Ovary (tissue), 3 donors: ENCODE measurements at regions not wholly inside any gene's neighbourhood (a gene's known extent, or its start where the extent isn't known, plus 50 kb on each side); places are given as distances from the start of the nearest gene placed in this dataset.

Experiments
- CTCF ChIP-seq, 3 donors: fragments of 450-650 bp in 2 of 3; fragments of 200-600 bp in 1 of 3; IDR thresholded peaks; one replicate each; pipeline versions ENCODE4 v1.5.1 to v1.8.0; 2016 to 2022; ENCODE audit warnings: antibody characterized with exemption in 3 of 3, mild to moderate bottlenecking in 1 of 3
- EP300 ChIP-seq: sonication (generic); formaldehyde crosslinking; IDR thresholded peaks from one replicate; pipeline ENCODE4 v1.6.1; 2017; ENCODE audit warnings: antibody characterized with exemption
- POLR2A ChIP-seq: fragments of 450-650 bp; IDR thresholded peaks from one replicate; pipeline ENCODE4 v1.6.1; 2017; ENCODE audit warnings: antibody characterized with exemption, mild to moderate bottlenecking, moderate library complexity
- donor health status: DM: no; HTN: no; CAD: no.

DNA sequence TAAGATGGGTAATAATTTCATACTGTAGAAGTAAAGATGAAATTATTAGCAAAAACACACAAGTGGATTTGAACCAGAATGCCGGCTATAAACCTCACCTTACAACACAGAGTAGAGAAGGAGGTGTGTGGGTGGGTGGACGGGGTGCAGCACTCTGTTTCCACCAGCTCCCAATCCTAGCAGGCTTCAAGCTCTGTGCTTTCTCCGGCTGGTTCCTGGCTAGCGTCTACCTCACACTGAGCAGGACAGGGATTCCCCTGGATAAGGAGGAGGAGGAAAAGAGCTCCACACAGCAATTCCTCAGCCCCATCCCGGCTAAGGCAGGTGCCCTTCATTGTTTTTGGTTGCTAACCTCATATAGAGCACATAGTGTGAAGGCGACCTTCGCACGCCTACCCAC, 453.3 kb downstream of the C6orf118 start:
- TF ChIP-seq POLR2A (no peak), CTCF (IDR thresholded peaks at IDR 0.05) (no peak), EP300 (no peak)
